GM21786 (cell line): ENCODE measurements at regions not wholly inside any gene's neighbourhood (a gene's known extent, or its start where the extent isn't known, plus 50 kb on each side); places are given as distances from the start of the nearest gene placed in this dataset.
"Not testable (repeated sequence)": the region's sequence is repeated elsewhere in the genome, so short reads cannot be mapped to it uniquely, and the experiment has no call there.

ENCODE experiments used
- ATAC-seq: cut with Tn5 transposase; IDR thresholded peaks from one replicate; pipeline ENCODE4 v1.9.1; 2021; ENCODE audit not compliant: unreplicated experiment

DNA sequence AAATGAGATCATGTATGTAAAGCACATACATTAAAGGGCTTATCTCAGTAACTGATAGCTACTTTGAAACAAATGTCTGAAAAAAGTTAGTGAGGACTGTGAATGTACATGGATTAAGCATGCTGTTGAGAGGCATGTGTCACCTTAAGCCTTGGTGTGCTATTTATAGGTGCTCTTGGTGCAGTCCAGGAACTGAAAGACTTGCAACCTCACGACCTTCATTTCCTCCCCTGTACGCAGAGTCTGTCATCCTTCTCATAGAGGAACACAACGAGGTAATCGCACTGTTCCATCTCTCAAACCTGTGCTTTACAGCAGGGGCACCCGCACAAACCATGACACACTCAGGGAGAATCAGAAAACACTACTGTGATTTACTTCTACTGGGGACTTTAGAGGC is 65.6 kb downstream of the UFM1 start:
- peak; percentile 93 for ATAC-seq

DNA sequence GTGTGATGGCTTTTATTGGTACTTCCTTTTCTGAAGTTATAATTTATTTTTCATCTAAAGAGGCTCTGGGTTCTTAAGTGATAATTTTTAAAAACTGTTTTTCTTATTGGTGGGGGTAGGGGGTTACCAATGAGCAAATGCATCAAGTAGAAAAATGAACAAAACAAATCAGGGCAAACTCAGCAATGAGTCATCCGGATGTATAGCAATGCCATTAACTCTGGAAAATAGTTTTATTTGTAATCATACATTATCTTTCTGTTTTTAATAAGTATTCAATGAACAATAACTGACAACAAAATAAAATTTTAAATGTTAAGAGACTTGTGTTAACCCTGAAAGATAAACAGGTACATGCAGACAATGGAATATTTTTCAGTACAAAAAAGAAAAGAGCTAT is 67.6 kb downstream of the UFM1 start:
- no peak for ATAC-seq

DNA sequence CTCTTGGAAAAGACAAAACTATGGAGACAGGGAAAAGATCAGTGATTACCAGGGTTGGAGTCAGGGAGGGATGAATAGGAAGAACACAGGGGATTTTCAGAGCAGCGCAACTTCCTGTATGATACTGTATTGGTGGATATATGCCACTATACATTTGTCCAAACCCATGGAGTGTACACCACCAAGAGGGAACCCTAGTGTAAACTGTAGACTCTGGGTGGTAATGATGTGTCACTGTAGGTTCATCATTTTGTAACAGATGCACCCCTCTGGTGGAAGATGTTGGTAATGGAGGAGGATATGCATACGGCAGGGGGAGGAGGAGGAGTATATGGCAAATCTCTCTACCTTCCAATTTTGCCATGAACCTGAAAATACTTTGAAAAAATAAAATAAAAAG is 68.1 kb downstream of the UFM1 start:
- peak; percentile 30 for ATAC-seq

DNA sequence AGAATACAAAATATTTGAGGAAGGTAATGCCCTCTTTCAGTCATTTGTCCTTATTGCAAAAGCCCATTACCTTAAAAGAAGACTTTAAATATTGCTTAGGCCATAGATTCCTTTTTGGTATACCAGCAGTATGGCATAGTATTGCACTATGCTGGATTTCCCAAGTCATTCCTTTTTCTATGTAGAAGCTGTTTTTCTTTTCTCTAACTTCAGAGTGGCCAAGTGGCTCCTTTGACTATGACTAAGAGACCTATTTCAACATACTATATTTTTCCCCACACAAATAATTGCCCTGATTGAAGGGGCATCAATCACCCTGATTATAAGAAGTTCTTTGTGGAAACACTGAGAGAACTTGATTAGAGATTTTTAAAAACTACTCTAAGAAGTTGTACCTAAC is 68.6 kb downstream of the UFM1 start:
- ATAC-seq, result no peak

DNA sequence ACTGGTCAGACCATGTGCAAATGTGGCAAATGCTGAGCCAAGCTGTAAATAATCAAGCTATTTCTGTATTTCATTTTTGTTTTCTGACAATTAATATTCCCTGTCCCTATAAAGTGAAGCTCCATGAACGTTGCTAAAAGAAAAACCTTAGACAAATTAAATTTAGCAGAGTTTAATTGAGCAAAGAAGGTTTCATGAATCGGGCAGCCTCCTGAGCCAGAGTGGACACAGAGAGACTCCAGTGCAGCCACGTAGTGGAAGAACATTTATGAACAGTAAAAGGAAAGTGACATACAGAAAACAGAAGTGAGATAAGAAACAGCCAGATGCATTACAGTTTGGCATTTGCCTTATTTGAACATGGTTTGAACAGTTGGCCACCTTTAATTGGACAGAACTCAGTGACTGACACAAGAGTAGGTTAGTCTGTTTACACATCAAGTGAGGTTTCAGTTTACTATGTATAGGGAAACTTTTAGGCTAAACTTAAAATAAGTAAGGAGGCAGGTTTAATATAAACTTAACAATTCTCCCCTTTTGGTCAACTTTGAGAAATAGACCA is 69.7 kb downstream of the UFM1 start:
- peak; percentile 36 for ATAC-seq

DNA sequence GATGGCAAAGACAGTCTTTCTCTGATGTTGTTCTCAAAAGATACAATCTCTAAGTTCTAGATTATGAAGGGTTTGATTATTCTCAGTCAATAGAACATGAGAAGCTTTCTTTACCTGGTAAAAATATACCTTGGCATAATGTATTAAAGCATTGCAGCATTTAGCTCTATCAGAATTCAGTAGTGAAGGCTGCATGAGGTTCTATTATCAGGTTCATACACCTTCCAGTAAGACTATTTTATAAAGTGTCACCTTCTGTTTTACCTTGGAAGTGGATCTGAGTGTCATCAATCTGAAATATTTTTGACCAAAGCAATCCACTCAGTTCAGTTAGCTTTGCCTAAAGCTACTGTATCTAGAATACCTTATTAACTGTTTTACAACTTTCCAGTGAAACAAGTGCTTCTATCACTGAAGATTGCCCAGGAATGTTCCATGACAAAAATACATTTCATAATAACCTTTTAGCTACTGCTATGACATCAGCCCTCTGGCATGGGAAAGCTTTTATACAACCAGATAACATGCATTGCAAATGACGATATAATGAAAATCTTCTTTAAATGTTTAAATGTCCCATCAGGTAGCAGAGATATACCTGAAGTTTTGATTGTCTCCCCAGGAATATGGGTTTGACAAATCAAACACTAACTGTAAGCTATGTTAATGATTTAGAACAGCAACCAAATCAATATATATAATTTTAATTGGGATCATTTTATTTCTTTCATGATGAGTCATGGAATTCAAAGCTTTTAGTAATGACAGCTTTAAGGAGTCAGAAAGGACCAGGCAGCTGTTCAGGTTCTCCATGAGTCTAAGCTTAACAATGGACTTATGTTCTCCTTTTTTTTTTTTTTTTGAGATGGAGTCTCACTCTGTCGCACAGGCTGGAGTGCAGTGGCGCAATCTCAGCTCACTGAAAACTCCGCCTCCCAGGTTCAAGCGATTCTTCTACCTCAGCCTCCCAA is 72.2 kb downstream of the UFM1 start:
- ATAC-seq, result no peak

DNA sequence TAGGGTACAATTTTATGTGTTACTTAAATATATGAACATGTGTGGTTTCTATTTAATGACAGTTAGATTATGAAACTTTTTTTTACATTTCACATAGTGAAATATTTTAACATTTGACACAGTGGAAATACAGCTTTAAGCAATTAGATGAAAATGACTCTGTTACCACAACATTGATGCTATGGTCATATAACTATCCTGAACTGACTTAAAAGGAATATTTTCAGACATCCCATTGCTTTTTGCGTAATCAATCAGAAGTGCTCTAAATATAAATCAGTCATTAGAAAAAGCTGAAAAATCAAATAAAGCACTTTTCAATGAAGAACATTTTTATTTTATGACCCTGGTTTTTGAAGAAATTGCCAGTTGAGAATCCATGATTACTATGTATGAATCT is 80.3 kb downstream of the UFM1 start:
- no peak for ATAC-seq

DNA sequence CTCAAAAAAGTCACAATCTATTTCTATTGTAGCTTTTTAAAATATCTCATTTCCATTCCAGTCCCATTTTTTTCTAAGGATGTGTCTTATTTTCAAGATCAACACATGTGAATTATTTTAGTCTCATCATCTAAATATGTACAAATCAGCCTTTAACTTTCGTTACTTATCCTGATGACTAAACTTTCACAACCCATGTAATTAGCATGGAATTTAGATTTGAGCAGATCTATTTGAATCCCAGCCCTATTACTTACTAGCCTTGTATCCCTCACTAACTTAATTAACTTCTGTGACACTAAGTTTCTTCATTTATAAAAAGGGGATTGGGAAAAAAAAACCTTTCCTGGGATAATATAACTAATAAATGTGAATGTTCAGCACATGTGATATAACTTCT is 81.1 kb downstream of the UFM1 start:
- no peak for ATAC-seq

DNA sequence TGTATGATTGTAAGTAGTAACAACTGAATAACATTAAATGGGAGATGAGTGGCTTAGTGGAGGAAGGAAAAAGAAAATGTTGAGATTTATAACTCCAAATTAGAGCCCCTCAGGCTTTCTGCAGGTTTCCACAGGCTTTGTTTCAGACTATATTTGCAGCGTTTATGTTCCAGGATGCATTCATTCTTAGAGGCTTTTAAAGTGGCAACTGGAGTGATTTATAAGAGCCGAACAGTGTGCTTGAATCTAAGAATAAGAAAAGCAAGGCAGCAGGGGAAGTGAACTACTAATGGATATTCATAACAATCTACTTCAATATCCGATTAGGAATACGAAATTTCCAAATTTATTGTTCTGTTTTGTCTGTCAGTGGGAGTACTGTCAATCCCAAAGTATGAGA is 91.0 kb downstream of the UFM1 start:
- ATAC-seq, result no peak

DNA sequence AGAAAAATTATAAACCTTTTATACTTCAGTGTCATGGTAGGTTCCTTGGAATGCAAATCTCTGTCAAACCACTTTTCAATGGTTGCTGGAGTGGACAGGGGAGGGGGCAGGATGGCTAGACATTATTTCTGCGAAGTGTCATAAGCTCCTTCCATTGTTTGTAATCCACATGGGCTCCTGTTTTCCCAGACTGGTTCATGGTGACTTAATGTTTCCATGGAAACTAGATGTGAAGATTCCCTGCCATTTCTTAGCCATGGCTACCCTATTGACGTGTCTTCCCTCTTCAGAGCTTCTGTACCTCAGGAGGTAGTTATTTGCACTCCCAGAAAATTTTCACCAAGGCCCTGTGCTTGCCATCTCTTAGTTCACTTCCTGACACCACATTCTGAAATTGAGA is 95.3 kb downstream of the UFM1 start:
- no peak for ATAC-seq

DNA sequence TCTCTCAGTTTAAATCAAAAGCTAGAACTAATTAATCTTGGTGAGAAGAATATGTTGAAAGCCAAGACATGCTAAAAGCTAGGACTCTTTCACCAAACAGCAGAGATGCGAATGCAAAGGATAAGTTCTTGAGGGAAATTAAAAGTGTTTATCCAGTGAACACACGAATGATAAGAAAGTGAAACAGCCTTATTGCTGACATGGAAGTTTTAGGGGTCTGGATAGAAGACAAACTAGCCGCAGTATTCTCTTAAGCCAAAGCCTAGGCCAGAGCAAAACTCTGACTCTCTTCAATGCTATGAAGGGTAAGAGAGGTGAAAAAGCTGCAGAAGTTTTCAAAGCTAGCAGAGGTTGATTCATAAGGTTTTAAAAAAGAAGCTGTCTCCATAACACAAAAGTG is 103.0 kb downstream of the UFM1 start:
- no peak for ATAC-seq

DNA sequence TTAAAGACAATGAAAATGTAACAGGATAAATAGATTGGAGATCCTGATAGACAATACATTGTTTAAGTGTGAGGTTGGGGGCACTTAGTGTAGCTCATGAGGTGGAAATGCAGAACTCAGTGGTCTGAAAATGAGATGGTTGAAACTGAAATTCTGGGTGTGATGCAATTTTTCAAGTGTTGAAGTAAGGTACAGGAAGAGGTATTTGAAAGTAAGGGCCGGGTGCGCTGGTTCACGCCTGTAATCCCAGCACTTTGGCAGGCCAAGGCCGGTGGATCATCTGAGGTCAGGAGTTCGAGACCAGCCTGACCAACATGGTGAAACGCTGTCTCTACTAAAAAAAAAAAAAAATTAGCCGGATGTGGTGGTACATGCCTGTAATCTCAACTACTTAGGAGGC is 113.0 kb downstream of the UFM1 start:
- ATAC-seq, result peak; percentile 56

DNA sequence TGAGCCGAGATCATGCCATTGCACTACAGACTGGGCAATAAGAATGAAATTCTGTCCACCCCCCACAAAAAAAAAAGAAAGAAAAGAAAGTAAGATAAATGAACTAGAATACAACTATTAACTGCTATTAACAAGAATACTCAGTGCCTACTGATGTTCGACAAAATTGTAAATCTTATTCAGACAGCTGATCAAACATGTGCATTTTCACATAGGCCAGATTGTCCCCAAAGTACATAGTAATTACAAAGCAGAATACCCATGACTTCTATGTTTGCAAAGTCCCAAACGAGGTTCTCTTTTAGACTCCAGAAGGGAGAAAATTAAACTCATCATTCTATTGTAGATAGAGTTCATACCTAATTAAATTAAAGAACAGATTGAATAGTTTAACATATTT is 113.4 kb downstream of the UFM1 start:
- no peak for ATAC-seq

DNA sequence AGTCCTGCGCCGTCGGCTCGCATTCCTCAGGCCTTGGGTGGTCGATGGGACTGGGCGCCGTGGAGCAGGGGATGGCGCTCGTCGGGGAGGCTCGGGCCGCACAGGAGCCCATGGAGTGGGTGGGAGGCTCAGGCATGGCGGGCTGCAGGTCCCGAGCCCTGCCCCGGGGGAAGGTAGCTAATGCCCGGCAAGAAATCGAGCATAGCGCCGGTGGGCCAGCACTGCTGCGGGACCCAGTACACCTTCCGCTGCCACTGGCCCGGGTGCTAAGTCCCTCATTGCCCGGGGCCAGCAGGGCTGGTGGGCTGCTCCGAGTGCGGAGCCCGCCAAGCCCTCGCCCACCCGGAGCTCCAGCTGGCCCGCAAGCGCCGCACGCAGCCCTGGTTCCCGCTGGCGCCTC is 122.8 kb downstream of the UFM1 start:
- not testable (repeated sequence) for ATAC-seq

DNA sequence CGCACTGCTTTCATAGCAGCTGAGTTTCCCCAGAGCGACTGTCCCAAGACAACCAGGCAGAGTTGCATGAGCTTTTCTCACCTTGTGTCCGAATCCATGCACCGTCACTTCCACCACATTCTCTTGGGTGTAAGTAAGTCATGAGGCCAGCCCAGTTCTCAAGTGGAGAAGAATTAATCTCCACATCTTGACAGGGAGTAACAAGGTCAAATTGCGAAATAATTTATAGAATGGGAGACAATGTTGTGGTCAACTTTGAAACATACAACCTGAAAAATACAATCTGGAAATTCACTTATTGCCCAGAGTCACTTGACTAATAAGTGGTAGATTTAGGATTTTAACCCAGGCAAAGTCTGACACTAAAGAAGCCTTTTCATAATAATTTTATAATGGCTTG is 123.7 kb downstream of the UFM1 start:
- ATAC-seq, result no peak

DNA sequence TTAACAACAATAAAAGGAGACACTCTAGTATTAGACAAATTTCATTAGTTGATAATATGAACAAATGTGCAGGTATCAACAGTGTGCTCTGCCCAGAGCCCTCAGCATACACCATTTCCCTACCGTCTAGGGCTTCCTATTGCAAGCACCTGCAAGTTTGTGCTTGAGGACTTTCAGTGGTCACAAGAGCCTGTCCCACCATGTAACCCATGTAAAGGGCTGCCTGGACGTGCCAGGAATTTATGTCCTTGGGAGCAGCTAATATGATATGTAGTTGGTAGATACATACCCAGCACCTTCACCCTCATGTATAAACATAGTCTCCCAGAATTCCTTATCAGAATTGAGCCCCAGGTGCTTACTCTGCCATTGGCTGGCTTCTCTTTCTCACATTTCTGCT is 128.0 kb downstream of the UFM1 start:
- no peak for ATAC-seq

DNA sequence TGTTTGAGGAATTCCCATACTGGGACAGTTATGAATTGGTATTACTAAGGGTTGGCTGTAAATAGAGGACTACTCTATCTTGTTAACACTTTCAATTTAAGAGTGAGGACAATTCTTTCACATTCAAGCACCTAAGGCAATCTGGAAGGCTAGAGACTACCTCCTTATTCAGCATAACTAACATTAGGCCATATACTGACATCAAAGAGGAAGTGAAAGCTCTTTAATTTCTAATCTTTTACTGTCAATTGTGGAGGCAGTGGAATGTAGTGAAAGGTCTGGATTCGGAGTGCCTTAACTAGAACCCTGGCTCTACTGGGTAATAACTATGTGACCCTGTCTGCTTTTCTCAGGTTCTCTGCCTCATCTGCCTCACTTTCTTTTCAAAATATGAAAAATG is 134.0 kb downstream of the UFM1 start:
- ATAC-seq, result peak; percentile 78

DNA sequence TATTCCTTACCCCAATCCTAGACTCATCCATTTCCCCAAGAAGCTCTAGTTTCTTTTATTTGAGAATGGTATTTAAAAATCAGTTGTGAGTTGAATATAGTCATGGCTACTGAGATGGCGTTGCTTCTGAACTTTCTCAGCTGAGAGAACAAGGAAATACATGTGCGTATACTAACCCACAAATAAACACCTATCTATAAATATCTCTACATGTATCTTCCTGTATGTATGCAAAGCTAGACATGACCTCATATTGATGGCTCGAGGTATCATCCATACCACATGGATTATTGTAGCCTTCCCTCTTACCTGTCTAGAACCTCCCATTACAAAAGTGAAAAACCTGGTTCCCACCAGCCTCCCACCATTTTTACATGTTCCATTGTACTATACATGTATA is 141.0 kb downstream of the UFM1 start:
- ATAC-seq, result no peak

DNA sequence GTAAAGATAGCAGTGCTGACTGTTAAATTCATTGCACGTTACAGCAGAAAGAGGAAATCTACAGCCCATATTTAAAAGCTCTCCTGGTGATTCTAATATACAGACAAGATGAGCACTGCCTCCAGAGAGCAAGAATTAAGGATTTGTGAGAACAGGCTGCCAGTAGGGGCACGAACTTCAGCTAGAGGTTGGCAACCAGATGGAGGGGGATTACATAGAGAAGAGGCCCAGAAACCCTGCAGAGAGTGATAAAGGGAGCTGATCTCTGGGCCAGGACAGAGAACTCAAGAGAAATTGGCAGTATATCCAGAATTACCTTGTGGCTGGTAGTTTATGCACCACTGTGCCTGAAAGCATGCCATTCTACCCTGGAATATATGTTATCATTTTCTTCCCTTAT is 144.8 kb downstream of the UFM1 start:
- no peak for ATAC-seq

DNA sequence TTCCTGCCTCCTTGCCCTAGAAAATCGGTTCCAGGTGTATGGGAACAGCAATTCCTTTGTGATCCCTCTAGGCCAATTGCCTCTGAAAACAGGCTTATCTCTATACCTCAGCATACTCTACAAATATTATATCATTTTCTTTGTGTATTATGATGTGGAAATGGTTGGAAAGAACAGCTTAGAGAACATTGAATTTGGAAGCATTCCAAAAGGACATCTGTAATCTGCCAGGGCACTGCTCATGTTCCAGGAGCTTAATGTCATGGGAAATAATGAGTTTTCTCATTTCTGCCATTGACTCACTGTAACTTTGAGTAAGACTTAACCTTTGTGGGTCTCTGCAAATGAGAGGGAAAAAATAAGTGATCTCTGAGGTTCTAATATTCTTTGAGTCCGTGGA is 147.3 kb downstream of the UFM1 start:
- no peak for ATAC-seq

DNA sequence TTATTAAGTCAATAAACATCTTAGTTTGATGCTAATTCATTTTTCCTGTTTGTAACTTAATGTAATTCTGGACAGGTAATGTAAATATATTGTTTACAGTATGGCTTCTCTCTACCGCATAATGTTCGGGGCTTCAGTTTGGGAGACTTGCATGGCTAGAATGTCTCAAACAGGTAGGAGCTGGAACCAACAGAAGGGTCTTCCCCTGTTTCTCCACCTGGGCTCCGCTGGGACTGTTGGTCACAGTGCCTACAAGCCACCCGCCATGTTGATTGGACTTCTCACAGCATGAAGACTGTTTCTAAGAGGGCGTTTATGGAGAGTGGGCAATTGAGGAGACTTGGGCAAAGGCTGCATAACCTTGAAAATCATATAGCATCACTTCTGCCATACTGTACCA is 148.6 kb downstream of the UFM1 start:
- no peak for ATAC-seq

DNA sequence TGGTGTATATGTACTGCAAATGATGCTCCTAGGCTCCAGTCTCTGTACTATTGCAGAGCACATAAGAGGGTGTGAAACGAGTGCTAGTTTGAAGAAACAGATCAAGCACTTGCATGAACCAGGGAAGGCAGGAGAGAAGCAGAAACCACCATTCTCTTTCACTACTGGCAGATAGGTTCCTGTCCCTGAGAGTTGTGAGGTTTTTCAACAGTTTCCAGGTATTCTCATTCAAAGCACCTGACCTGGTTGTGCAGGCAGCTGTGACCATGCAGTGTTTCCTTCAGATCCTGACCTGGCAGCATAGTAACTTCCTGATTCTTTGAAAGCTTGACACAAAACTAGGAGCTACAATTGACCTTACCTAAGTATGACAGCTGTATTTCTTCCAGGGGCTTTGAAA is 164.9 kb downstream of the UFM1 start:
- ATAC-seq, result no peak

DNA sequence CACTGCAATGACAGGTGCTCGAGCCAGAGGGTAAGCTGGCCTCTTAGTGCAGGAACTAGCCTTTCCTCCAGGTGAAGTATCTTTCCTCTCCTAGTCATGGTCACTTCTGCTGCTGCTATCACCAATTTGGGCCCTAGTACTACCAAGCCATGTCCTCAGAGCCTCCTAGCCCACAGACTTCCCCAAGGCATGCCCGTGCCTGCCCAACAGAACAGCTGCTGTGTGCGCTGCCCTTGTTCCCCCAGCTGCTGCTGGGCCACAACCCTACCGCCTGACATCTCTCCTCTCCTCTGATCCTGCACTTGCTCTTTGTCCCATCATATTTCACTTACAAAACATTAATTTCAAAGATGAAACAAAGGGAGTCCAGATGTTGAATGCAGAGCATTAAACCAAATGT is 168.5 kb upstream of the FREM2 start:
- ATAC-seq, result no peak
